NCI-H1930 (cell line): ENCODE measurements at regions not wholly inside any gene's neighbourhood (a gene's known extent, or its start where the extent isn't known, plus 50 kb on each side); places are given as distances from the start of the nearest gene placed in this dataset.

ENCODE experiments used
- DNase-seq, 2 experiments: peaks; one replicate each; lab custom pipeline; 2025; lab: John Stamatoyannopoulos, UW

- no peak for DNase-seq
These were observed 409.6 kb upstream of the EPHA7 start for GRCh38 chr6:93829009-93829408.

GRCh38 chr6:93828553-93828952, 409.2 kb upstream of the EPHA7 start:
- no peak for DNase-seq

GRCh38 chr6:93827728-93828127, 408.4 kb upstream of the EPHA7 start:
- no peak for DNase-seq

DNA sequence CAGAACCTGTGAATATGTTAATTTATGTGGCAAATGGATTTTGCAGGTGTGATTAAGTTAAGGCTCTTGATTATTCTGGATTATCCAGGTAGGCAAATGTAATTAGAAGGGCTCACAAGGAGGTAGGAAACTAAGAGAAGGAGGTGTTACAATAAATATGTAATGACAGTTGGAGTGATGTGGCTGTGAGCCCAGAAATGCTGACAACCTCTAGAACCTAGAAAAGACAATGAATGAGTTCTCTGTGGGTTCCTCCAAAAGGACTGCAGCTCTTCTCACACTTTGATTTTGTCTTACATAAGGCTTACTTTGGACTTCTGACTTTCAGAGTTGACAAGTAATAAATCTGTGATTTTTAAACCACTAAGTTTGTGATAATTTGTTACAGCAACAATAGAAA, 406.6 kb upstream of the EPHA7 start:
- DNase-seq, result no peak

GRCh38 chr6:93823489-93823888, 404.1 kb upstream of the EPHA7 start:
- DNase-seq, result no peak

GRCh38 chr6:93822434-93823265, 403.3 kb upstream of the EPHA7 start:
- no peak for DNase-seq

GRCh38 chr6:93821953-93822352, 402.6 kb upstream of the EPHA7 start:
- DNase-seq, result no peak

GRCh38 chr6:93820465-93821082, 401.2 kb upstream of the EPHA7 start:
- no peak for DNase-seq

DNA sequence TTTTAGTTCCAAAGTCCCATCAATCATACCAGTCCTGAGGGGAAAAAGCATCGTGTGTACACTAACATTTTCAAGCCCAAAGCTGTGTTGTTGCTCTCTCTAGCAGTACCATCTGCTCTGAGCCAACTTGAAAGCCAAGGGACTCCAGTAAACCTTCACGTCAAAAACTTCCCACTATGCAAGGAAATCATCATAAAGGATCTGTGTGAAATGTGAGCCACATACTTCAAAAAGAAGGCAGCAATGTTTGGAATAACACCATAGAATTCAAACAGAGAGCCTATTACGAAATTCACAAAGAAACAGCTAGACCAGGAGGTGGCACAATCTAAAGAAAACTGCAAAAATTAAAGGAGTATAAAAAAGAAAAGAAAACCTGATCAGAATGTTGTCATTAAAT, 399.8 kb upstream of the EPHA7 start:
- DNase-seq, result no peak

GRCh38 chr6:93817937-93818336, 398.6 kb upstream of the EPHA7 start:
- DNase-seq, result no peak

- no peak for DNase-seq
These were observed 387.3 kb upstream of the EPHA7 start for GRCh38 chr6:93806409-93807270.

- DNase-seq, result no peak
These were observed 381.9 kb upstream of the EPHA7 start for GRCh38 chr6:93801101-93801847.

GRCh38 chr6:93799226-93799625, 379.9 kb upstream of the EPHA7 start:
- no peak for DNase-seq

GRCh38 chr6:93794166-93794565, 374.8 kb upstream of the EPHA7 start:
- DNase-seq, result no peak

GRCh38 chr6:93792746-93793145, 373.4 kb upstream of the EPHA7 start:
- no peak for DNase-seq

DNA sequence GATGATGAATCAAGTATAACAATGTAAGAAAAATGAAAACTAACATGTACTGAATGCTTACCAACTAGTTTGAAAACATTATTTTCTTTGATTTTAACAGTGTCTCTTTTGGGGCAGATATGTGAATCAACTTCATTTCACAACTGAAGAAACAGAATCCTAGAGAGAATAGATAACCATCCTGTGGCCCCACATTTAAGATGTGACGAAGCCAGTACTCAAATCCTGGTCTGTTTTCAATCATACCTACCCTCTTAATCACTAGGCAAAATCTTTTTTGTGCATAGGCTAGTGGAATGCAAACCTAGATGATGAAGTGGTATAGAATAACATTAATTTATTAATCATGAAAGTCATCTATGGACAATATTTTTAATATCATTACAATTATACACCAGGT, 371.6 kb upstream of the EPHA7 start:
- no peak for DNase-seq

DNA sequence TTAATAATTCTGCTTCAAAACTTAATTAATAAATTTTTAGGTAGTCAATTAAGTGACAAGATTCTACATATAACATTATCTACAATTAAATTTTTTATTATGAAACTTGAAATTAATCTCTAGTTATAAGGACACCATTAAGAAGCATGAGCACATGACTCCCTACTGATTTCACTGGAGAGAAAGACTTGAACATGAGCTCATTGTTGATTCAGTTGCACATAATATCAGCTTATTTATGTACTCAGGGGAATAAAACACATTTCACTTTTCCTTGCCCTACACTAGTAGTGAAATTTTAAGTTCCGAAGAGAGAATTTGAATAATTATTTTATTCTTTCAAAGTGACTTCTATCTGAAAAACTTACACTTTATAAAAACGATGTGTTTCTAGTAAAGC, 370.2 kb upstream of the EPHA7 start:
- DNase-seq, result no peak

GRCh38 chr6:93787841-93788240, 368.5 kb upstream of the EPHA7 start:
- DNase-seq, result no peak

- DNase-seq, result no peak
These were observed 367.3 kb upstream of the EPHA7 start for GRCh38 chr6:93786474-93787330.

DNA sequence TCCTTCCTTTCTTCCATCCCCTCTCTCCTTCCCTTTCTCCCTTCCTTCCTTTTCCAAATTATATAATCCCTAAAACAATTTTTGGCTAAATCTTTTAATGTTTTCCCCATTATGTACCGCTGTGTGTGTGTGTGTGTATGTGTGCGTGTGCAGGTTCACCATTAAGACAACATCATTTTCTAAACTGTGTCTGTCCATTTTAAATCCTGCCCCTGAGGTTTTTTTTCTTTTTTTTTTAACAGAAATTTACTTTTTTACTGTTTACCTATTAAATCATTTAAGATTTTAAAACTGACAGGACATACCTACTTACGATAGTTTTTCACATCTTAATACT, 366.3 kb upstream of the EPHA7 start:
- no peak for DNase-seq
